ENCODE measurements at regions not wholly inside any gene's neighbourhood (a gene's known extent, or its start where the extent isn't known, plus 50 kb on each side); places are given as distances from the start of the nearest gene placed in this dataset.

- no peak for DNase-seq (ENCODE audit: low spot score)
- TF ChIP-seq CTCF (IDR thresholded peaks at IDR 0.05; ENCODE audit: extremely low read depth, missing control alignments), result no peak
Observed at GRCh38 chr2:172204309-172204708, 101.6 kb upstream of the DLX2 start.

GRCh38 chr2:172204762-172205161, 102.1 kb upstream of the DLX2 start:
- TF ChIP-seq CTCF (IDR thresholded peaks at IDR 0.05; ENCODE audit: extremely low read depth, missing control alignments), result no peak

GRCh38 chr2:172205292-172205691, 102.6 kb upstream of the DLX2 start:
- DNase-seq (ENCODE audit: low spot score), result no peak

More at GRCh38 chr2:172204762-172205161, 102.1 kb upstream of the DLX2 start:
- no peak for DNase-seq (ENCODE audit: low spot score)

GRCh38 chr2:172207911-172208310, 105.2 kb upstream of the DLX2 start:
- no peak for TF ChIP-seq CTCF (IDR thresholded peaks at IDR 0.05; ENCODE audit: extremely low read depth, missing control alignments)
- DNase-seq (ENCODE audit: low spot score), result no peak

More at GRCh38 chr2:172205292-172205691, 102.6 kb upstream of the DLX2 start:
- no peak for TF ChIP-seq CTCF (IDR thresholded peaks at IDR 0.05; ENCODE audit: extremely low read depth, missing control alignments)

- TF ChIP-seq CTCF (IDR thresholded peaks at IDR 0.05; ENCODE audit: extremely low read depth, missing control alignments), result no peak
- DNase-seq (ENCODE audit: low spot score), result no peak
Observed at GRCh38 chr2:172208791-172209325, 106.2 kb upstream of the DLX2 start.

GRCh38 chr2:172210599-172210998, 107.9 kb upstream of the DLX2 start:
- no peak for DNase-seq (ENCODE audit: low spot score)
- no peak for TF ChIP-seq CTCF (IDR thresholded peaks at IDR 0.05; ENCODE audit: extremely low read depth, missing control alignments)

- DNase-seq (ENCODE audit: low spot score), result no peak
- TF ChIP-seq CTCF (IDR thresholded peaks at IDR 0.05; ENCODE audit: extremely low read depth, missing control alignments), result no peak
Observed at GRCh38 chr2:172211512-172211911, 108.8 kb upstream of the DLX2 start.
